Endodermal cell (in vitro differentiated cells): ENCODE measurements at regions not wholly inside any gene's neighbourhood (a gene's known extent, or its start where the extent isn't known, plus 50 kb on each side); places are given as distances from the start of the nearest gene placed in this dataset.

ENCODE experiments used
- DNase-seq: peaks from one replicate; pipeline ENCODE4 v3.0.0-alpha.2; 2017
- H3K27ac ChIP-seq: 2 replicates; pipeline ENCODE4 v1.5.1; 2013; ENCODE audit warnings: mild to moderate bottlenecking, low read depth, low read length, moderate library complexity
- H3K27me3 ChIP-seq: 2 replicates; pipeline ENCODE4 v1.6.1; 2013; ENCODE audit warnings: mild to moderate bottlenecking, low read length, moderate library complexity; ENCODE audit not compliant: insufficient read depth, control insufficient read depth, poor library complexity, severe bottlenecking
- H3K36me3 ChIP-seq: 2 replicates; pipeline ENCODE4 v1.7.0; 2013; ENCODE audit warnings: mild to moderate bottlenecking, low read length, moderate library complexity; ENCODE audit not compliant: control insufficient read depth, insufficient read depth
- H3K4me1 ChIP-seq: one replicate; pipeline ENCODE4 v1.7.0; 2013; ENCODE audit warnings: low read length; ENCODE audit not compliant: control insufficient read depth, insufficient read depth
- H3K4me3 ChIP-seq: 2 replicates; pipeline ENCODE4 v1.5.1; 2013; ENCODE audit warnings: mild to moderate bottlenecking, low read length, moderate library complexity
- H3K9ac ChIP-seq: 2 replicates; pipeline ENCODE4 v1.6.1; 2013; ENCODE audit warnings: mild to moderate bottlenecking, low read length, moderate library complexity; ENCODE audit not compliant: poor library complexity, severe bottlenecking; ENCODE audit errors: extremely low read depth
- H3K9me3 ChIP-seq: 2 replicates; pipeline ENCODE4 v1.6.1; 2013; ENCODE audit warnings: mild to moderate bottlenecking, low read length, moderate library complexity; ENCODE audit not compliant: control insufficient read depth
- H3K27ac Mint-ChIP-seq: 2 replicates; pipeline ENCODE4 v1.8.0; 2020; ENCODE audit warnings: mixed read lengths
- H3K27me3 Mint-ChIP-seq: 2 replicates; pipeline ENCODE4 v1.8.0; 2021; ENCODE audit warnings: mild to moderate bottlenecking, mixed read lengths; ENCODE audit not compliant: insufficient read depth
- H3K36me3 Mint-ChIP-seq: 2 replicates; pipeline ENCODE4 v1.8.0; 2020; ENCODE audit warnings: low read depth, mixed read lengths
- H3K4me1 Mint-ChIP-seq: 2 replicates; pipeline ENCODE4 v1.8.0; 2020; ENCODE audit warnings: mixed read lengths
- H3K4me3 Mint-ChIP-seq: 2 replicates; pipeline ENCODE4 v1.8.0; 2020; ENCODE audit warnings: mild to moderate bottlenecking, moderate library complexity, mixed read lengths
- H3K9me3 Mint-ChIP-seq: 2 replicates; pipeline ENCODE4 v1.8.0; 2020; ENCODE audit warnings: mild to moderate bottlenecking, mixed read lengths
- WGBS, 2 experiments: methylation state at CpG; one replicate each; pipeline versions ENCODE4 v1.1.5 to v1.1.7; 2013; ENCODE audit warnings: missing lambda C conversion rate in 2 of 2, mixed read lengths in 1 of 2; ENCODE audit not compliant: insufficient coverage in 1 of 2, insufficient read length in 1 of 2; 5-methylcytosine and 5-hydroxymethylcytosine counted together
- TF ChIP-seq, protein P1 (sequence below): fragments of 200-600 bp; sonication (generic); conservative IDR thresholded peaks from 2 replicates; pipeline ENCODE4 v1.5.0; 2021; ENCODE audit warnings: antibody characterized with exemption, mild to moderate bottlenecking

DNA sequence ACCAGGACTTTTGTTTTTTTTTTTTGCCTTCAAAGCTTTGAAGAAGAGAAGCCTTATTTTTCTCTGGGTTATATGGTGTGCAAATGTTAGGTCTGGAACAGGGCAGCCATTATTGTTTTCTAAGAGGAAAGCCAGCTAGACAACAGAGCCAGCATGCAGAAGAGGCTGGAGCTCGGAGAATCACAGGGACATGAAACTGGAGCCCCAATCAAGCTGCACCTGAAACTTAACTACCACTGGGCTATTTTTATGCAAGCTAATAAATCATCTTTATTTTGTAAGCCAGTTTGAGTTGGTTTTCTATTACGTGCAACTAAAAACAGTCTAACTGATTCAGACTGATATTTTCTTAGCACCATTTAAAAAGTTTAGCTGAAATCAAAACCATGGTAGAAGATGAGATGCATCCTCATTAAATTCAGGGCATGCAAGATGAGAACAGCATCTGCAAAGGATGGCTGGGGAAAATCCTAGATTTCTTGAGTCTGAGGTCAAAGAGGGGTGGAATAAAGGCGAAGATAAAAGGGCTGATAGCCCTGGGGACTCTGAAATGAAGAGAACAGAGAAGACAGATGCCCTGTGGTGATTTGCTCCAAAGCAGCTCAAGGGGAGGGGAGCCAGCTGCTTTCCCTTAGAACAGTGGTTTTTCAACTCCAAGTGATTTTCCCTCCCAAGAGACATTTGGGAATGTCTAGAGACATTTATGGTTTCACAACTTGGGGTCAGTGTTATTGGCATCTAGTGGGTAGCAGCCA is 177.1 kb upstream of the WSCD1 start:
- H3K27me3 ChIP-seq = no peaks in the 10 kb centered on the region
- Mint-ChIP-seq H3K9me3 (peaks cover 8% of the 10 kb centered on the region), H3K36me3 (no peaks in the 10 kb centered on the region), H3K27ac (no peak overlapping the region), H3K27me3 (no peaks in the 10 kb centered on the region), H3K4me3 (no peak overlapping the region), H3K4me1 (peaks cover 11% of the 10 kb centered on the region)
- 78 to 81% methylated on average over 2 to 3 of the region's 3 CpGs for WGBS, 2 experiments
- peak overlapping the region; percentile 73 for H3K27ac ChIP-seq
- H3K4me3 ChIP-seq = no peak overlapping the region
- TF ChIP-seq, protein P1, sequence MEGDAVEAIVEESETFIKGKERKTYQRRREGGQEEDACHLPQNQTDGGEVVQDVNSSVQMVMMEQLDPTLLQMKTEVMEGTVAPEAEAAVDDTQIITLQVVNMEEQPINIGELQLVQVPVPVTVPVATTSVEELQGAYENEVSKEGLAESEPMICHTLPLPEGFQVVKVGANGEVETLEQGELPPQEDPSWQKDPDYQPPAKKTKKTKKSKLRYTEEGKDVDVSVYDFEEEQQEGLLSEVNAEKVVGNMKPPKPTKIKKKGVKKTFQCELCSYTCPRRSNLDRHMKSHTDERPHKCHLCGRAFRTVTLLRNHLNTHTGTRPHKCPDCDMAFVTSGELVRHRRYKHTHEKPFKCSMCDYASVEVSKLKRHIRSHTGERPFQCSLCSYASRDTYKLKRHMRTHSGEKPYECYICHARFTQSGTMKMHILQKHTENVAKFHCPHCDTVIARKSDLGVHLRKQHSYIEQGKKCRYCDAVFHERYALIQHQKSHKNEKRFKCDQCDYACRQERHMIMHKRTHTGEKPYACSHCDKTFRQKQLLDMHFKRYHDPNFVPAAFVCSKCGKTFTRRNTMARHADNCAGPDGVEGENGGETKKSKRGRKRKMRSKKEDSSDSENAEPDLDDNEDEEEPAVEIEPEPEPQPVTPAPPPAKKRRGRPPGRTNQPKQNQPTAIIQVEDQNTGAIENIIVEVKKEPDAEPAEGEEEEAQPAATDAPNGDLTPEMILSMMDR = no peak
- H3K9me3 ChIP-seq = peaks cover 17% of the 10 kb centered on the region
- H3K36me3 ChIP-seq = no peaks in the 10 kb centered on the region
- DNase-seq = no peak
- no peak overlapping the region for H3K9ac ChIP-seq
- peaks cover 6% of the 10 kb centered on the region for H3K4me1 ChIP-seq

DNA sequence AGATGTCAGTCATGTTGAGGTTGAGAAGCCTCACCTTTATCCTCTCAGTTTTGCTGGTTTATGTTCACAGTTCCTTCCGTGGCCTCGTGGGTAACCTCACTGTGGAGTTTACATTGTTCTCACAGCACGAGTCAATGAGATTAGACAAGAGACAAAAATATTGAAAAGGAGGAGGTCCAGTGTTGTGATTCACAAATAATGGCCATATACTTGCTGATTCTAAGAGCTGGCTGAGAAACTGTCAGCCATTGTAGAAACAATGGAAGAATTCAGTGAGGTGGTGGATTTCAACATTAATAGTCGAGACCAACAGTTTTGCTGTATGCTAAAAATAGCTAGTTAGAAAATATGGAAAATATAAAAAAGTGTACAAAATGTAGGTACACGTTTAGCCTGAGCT is 176.4 kb upstream of the WSCD1 start:
- Mint-ChIP-seq H3K27me3 (peaks cover 4% of the 10 kb centered on the region), H3K9me3 (peaks cover 8% of the 10 kb centered on the region), H3K36me3 (no peaks in the 10 kb centered on the region), H3K4me3 (no peak overlapping the region), H3K27ac (no peak overlapping the region), H3K4me1 (peaks cover 11% of the 10 kb centered on the region)
- TF ChIP-seq, protein P1 = no peak
- Histone ChIP-seq H3K27me3 (no peaks in the 10 kb centered on the region), H3K4me3 (no peak overlapping the region), H3K27ac (peak overlapping the region; percentile 73), H3K4me1 (peaks cover 6% of the 10 kb centered on the region), H3K9ac (no peak overlapping the region), H3K36me3 (no peaks in the 10 kb centered on the region), H3K9me3 (peaks cover 17% of the 10 kb centered on the region)
- DNase-seq = peak; percentile 30
- whole genome bisulfite sequencing, 2 experiments = 53 to 87% methylated on average over 3 to 5 of the region's 5 CpGs

DNA sequence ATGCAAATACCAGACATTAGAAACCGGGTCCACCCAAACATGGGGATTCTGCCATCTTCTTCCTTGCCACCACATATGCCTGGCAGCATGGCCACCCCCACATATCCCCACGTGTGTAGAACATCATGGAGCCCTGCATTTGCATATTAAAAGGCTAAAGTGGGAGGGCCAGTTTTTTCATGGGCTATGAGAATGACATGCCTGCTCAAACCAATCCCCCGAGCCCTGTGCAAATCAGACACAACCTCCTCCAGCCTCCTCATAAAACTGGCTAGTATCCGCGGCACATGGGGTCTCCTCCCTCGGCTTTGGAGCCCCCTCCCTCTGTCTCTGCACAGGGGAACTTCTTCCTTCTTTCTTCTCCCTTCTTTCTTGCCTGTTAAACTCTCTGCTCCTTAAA is 174.9 kb upstream of the WSCD1 start:
- 73 to 94% methylated on average over 5 to 6 of the region's 6 CpGs for WGBS, 2 experiments

More for the DNA sequence above, 174.9 kb upstream of the WSCD1 start:
- no peak overlapping the region for H3K27ac ChIP-seq
- TF ChIP-seq, protein P1 = no peak
- Mint-ChIP-seq H3K36me3 (no peaks in the 10 kb centered on the region), H3K27me3 (peaks cover 4% of the 10 kb centered on the region), H3K9me3 (peaks cover 1% of the 10 kb centered on the region), H3K4me3 (no peak overlapping the region), H3K27ac (no peak overlapping the region), H3K4me1 (peaks cover 11% of the 10 kb centered on the region)
- no peaks in the 10 kb centered on the region for H3K36me3 ChIP-seq
- H3K4me1 ChIP-seq = peaks cover 6% of the 10 kb centered on the region
- peak; percentile 39 for DNase-seq
- no peak overlapping the region for H3K9ac ChIP-seq
- H3K27me3 ChIP-seq = no peaks in the 10 kb centered on the region
- H3K9me3 ChIP-seq = peaks cover 10% of the 10 kb centered on the region
- no peak overlapping the region for H3K4me3 ChIP-seq
